ENCODE measurements at regions not wholly inside any gene's neighbourhood (a gene's known extent, or its start where the extent isn't known, plus 50 kb on each side); places are given as distances from the start of the nearest gene placed in this dataset.

GRCh38 chr6:16976385-16977183 lies 125.3 kb upstream of the STMND1 start:
- no peak for DNase-seq (ENCODE audit: low read depth in 2 of 2, low spot score in 1 of 2)

- no peak for DNase-seq (ENCODE audit: low read depth in 2 of 2, low spot score in 1 of 2)
Measured at GRCh38 chr6:16974704-16975359, 127.0 kb upstream of the STMND1 start.

GRCh38 chr6:16974387-16974673 lies 127.5 kb upstream of the STMND1 start:
- no peak for DNase-seq (ENCODE audit: low read depth in 2 of 2, low spot score in 1 of 2)

GRCh38 chr6:16973545-16974386 lies 128.1 kb upstream of the STMND1 start:
- DNase-seq (ENCODE audit: low read depth in 2 of 2, low spot score in 1 of 2), result no peak

GRCh38 chr6:16973051-16973450 lies 128.8 kb upstream of the STMND1 start:
- DNase-seq (ENCODE audit: low read depth in 2 of 2, low spot score in 1 of 2), result no peak

GRCh38 chr6:16972535-16972934 lies 129.3 kb upstream of the STMND1 start:
- no peak for DNase-seq (ENCODE audit: low read depth in 2 of 2, low spot score in 1 of 2)

GRCh38 chr6:16969699-16970655 lies 131.9 kb upstream of the STMND1 start:
- no peak for DNase-seq (ENCODE audit: low read depth in 2 of 2, low spot score in 1 of 2)

GRCh38 chr6:16968101-16968500 lies 133.7 kb upstream of the STMND1 start:
- no peak for DNase-seq (ENCODE audit: low read depth in 2 of 2, low spot score in 1 of 2)

- DNase-seq (ENCODE audit: low read depth in 2 of 2, low spot score in 1 of 2), result no peak
Measured at GRCh38 chr6:16967470-16967817, 134.4 kb upstream of the STMND1 start.

- no peak for DNase-seq (ENCODE audit: low read depth in 2 of 2, low spot score in 1 of 2)
Measured at GRCh38 chr6:16966791-16967469, 134.9 kb upstream of the STMND1 start.

GRCh38 chr6:16965689-16966088 lies 136.2 kb upstream of the STMND1 start:
- no peak for DNase-seq (ENCODE audit: low read depth in 2 of 2, low spot score in 1 of 2)

GRCh38 chr6:16964553-16965499 lies 137.0 kb upstream of the STMND1 start:
- DNase-seq (ENCODE audit: low read depth in 2 of 2, low spot score in 1 of 2), result peak; percentile 5 to 36

GRCh38 chr6:16961577-16961976 lies 140.3 kb upstream of the STMND1 start:
- no peak for DNase-seq (ENCODE audit: low read depth in 2 of 2, low spot score in 1 of 2)

GRCh38 chr6:16959789-16960188 lies 142.1 kb upstream of the STMND1 start:
- no peak for DNase-seq (ENCODE audit: low read depth in 2 of 2, low spot score in 1 of 2)

- DNase-seq (ENCODE audit: low read depth in 2 of 2, low spot score in 1 of 2), result no peak
Measured at GRCh38 chr6:16956361-16956760, 145.5 kb upstream of the STMND1 start.

- DNase-seq (ENCODE audit: low read depth in 2 of 2, low spot score in 1 of 2), result no peak
Measured at GRCh38 chr6:16955899-16956298, 146.0 kb upstream of the STMND1 start.

GRCh38 chr6:16953905-16954304 lies 147.9 kb upstream of the STMND1 start:
- no peak for DNase-seq (ENCODE audit: low read depth in 2 of 2, low spot score in 1 of 2)

GRCh38 chr6:16953446-16953845 lies 148.4 kb upstream of the STMND1 start:
- no peak for DNase-seq (ENCODE audit: low read depth in 2 of 2, low spot score in 1 of 2)

- DNase-seq (ENCODE audit: low read depth in 2 of 2, low spot score in 1 of 2), result no peak
Measured at GRCh38 chr6:16950825-16951495, 150.9 kb upstream of the STMND1 start.
